GM23248 (cell line): ENCODE measurements at regions not wholly inside any gene's neighbourhood (a gene's known extent, or its start where the extent isn't known, plus 50 kb on each side); places are given as distances from the start of the nearest gene placed in this dataset.

Experiments used
- DNase-seq: peaks from one replicate; pipeline ENCODE4 v3.0.0-alpha.2; 2015
- H2AFZ ChIP-seq: fragments of 200-600 bp; sonication (generic); 2 replicates; pipeline ENCODE4 v1.6.1; 2016; ENCODE audit warnings: antibody characterized with exemption
- H3F3A ChIP-seq: fragments of 200-600 bp; sonication (generic); 2 replicates; pipeline ENCODE4 v1.6.1; 2016; ENCODE audit warnings: mild to moderate bottlenecking, antibody characterized with exemption, mixed run types; ENCODE audit not compliant: insufficient read depth
- H3K27ac ChIP-seq: fragments of 200-600 bp; sonication (generic); 2 replicates; pipeline ENCODE4 v1.5.1; 2016; ENCODE audit warnings: mild to moderate bottlenecking
- H3K27me3 ChIP-seq: fragments of 200-600 bp; sonication (generic); replicated peaks from 2 replicates; pipeline ENCODE4 v1.6.1; 2016; ENCODE audit warnings: mild to moderate bottlenecking; ENCODE audit not compliant: insufficient read depth
- H3K36me3 ChIP-seq: fragments of 200-600 bp; sonication (generic); 2 replicates; pipeline ENCODE4 v1.6.1; 2016; ENCODE audit warnings: low read depth, mild to moderate bottlenecking
- H3K4me1 ChIP-seq: fragments of 200-600 bp; sonication (generic); 2 replicates; pipeline ENCODE4 v1.6.1; 2016; ENCODE audit warnings: mild to moderate bottlenecking; ENCODE audit not compliant: insufficient read depth
- H3K4me2 ChIP-seq: fragments of 200-600 bp; sonication (generic); one replicate; pipeline ENCODE4 v1.6.1; 2016; ENCODE audit warnings: mild to moderate bottlenecking; ENCODE audit not compliant: unreplicated experiment
- H3K4me3 ChIP-seq: fragments of 200-600 bp; sonication (generic); 2 replicates; pipeline ENCODE4 v1.5.1; 2016; ENCODE audit warnings: mild to moderate bottlenecking
- H3K79me2 ChIP-seq: fragments of 200-600 bp; sonication (generic); 2 replicates; pipeline ENCODE4 v1.6.1; 2016; ENCODE audit warnings: mild to moderate bottlenecking; ENCODE audit not compliant: insufficient read depth
- H3K9ac ChIP-seq: fragments of 200-600 bp; sonication (generic); 2 replicates; pipeline ENCODE4 v1.6.1; 2016; ENCODE audit warnings: mild to moderate bottlenecking
- H3K9me2 ChIP-seq: fragments of 200-600 bp; sonication (generic); 2 replicates; pipeline ENCODE4 v1.6.1; 2016; ENCODE audit warnings: mixed run types, mild to moderate bottlenecking, moderate library complexity; ENCODE audit not compliant: insufficient read depth
- H3K9me3 ChIP-seq: fragments of 200-600 bp; sonication (generic); one replicate; pipeline ENCODE4 v1.6.1; 2017; ENCODE audit warnings: low read depth
- H4K20me1 ChIP-seq: fragments of 200-600 bp; sonication (generic); 2 replicates; pipeline ENCODE4 v1.6.0; 2016; ENCODE audit not compliant: insufficient read depth
- EZH2 ChIP-seq: fragments of 200-600 bp; sonication (generic); IDR thresholded peaks from 2 replicates; pipeline ENCODE4 v1.6.1; 2018; ENCODE audit warnings: antibody characterized with exemption, mild to moderate bottlenecking; ENCODE audit not compliant: insufficient read depth, poor library complexity, severe bottlenecking
- EZH2phosphoT487 ChIP-seq: fragments of 200-600 bp; sonication (generic); IDR thresholded peaks from 2 replicates; pipeline ENCODE4 v1.6.1; 2018; ENCODE audit warnings: antibody characterized with exemption, moderate library complexity, mild to moderate bottlenecking, low read depth; ENCODE audit not compliant: insufficient read depth
- WGBS, 2 experiments: methylation state at CpG; one replicate each; pipeline ENCODE4 v1.1.6; 2015 to 2017; ENCODE audit warnings: low lambda C conversion rate in 2 of 2, low coverage in 1 of 2; ENCODE audit errors: missing lambda C conversion rate in 2 of 2; 5-methylcytosine and 5-hydroxymethylcytosine counted together
- in situ Hi-C: fragments of 300-500 bp; cut with MboI; formaldehyde crosslinking; loops from 2 replicates; pipeline ENCODE4 v1.15.0; 2020

DNA sequence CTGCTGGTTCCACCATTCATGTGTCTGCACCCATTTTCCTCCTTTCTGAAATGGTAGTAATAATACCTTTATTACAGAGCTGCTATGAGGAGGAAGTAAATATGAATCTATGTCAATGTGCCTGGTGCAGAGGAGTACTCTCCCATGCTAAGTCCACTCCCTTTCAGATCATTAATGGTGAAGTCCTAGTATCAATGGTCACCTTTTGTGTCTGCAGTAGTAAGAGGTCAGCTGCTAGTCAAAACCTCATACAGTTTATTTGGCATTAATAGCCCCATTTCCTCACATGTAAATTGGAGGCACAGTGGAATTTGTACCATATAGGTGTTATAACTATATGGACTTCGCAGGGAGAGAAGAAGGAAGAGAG lies 581.0 kb downstream of the REEP3 start:
- H3K27ac ChIP-seq: no peak overlapping the region
- WGBS, 2 experiments: 24 to 26% methylated on average over 1 of the region's 1 CpG
- H3K4me3 ChIP-seq: no peak overlapping the region
- no peaks in the 10 kb centered on the region for H3F3A ChIP-seq
- in situ Hi-C loops: no loop called here
- no peaks in the 10 kb centered on the region for H4K20me1 ChIP-seq
- no peaks in the 10 kb centered on the region for H3K9me2 ChIP-seq
- H3K79me2 ChIP-seq: no peaks in the 10 kb centered on the region
- TF ChIP-seq EZH2: no peak
- no peak for TF ChIP-seq EZH2phosphoT487
- H3K4me1 ChIP-seq: no peaks in the 10 kb centered on the region
- no peaks in the 10 kb centered on the region for H3K27me3 ChIP-seq
- no peak overlapping the region for H3K9ac ChIP-seq
- no peaks in the 10 kb centered on the region for H3K9me3 ChIP-seq
- no peaks in the 10 kb centered on the region for H3K36me3 ChIP-seq
- H2AFZ ChIP-seq: no peak overlapping the region
- H3K4me2 ChIP-seq: no peak overlapping the region
- no peak for DNase-seq

- no peaks in the 10 kb centered on the region for H3K9me3 ChIP-seq
- H3K27me3 ChIP-seq: no peaks in the 10 kb centered on the region
- no peak overlapping the region for H3K9ac ChIP-seq
- H3K36me3 ChIP-seq: no peaks in the 10 kb centered on the region
- H3K4me1 ChIP-seq: no peaks in the 10 kb centered on the region
- no peaks in the 10 kb centered on the region for H3K9me2 ChIP-seq
- DNase-seq: no peak
- H3K4me3 ChIP-seq: no peak overlapping the region
- no peak overlapping the region for H2AFZ ChIP-seq
- no peak for TF ChIP-seq EZH2phosphoT487
- no peak for TF ChIP-seq EZH2
- no peaks in the 10 kb centered on the region for H3K79me2 ChIP-seq
- WGBS, 2 experiments: 7 to 22% methylated on average over 2 of the region's 2 CpGs
- no peaks in the 10 kb centered on the region for H4K20me1 ChIP-seq
- no peak overlapping the region for H3K4me2 ChIP-seq
- no peaks in the 10 kb centered on the region for H3F3A ChIP-seq
- in situ Hi-C loops: no loop called here
- no peak overlapping the region for H3K27ac ChIP-seq
These were observed 581.7 kb downstream of the REEP3 start for GRCh38 chr10:64102916-64103315.

GRCh38 chr10:64103750-64104470 lies 582.7 kb downstream of the REEP3 start:
- Histone ChIP-seq H3K27me3 (no peaks in the 10 kb centered on the region), H4K20me1 (no peaks in the 10 kb centered on the region), H3K36me3 (no peaks in the 10 kb centered on the region), H3K4me2 (no peak overlapping the region), H3K4me3 (no peak overlapping the region), H3K9me2 (no peaks in the 10 kb centered on the region), H3K27ac (no peak overlapping the region), H2AFZ (no peak overlapping the region), H3K9ac (no peak overlapping the region), H3F3A (no peaks in the 10 kb centered on the region), H3K4me1 (no peaks in the 10 kb centered on the region), H3K9me3 (no peaks in the 10 kb centered on the region), H3K79me2 (no peaks in the 10 kb centered on the region)
- TF ChIP-seq EZH2: no peak
- no peak for TF ChIP-seq EZH2phosphoT487
- WGBS, 2 experiments: 15 to 17% methylated on average over 6 of the region's 6 CpGs
- DNase-seq: no peak
- in situ Hi-C loops: no loop called here

DNA sequence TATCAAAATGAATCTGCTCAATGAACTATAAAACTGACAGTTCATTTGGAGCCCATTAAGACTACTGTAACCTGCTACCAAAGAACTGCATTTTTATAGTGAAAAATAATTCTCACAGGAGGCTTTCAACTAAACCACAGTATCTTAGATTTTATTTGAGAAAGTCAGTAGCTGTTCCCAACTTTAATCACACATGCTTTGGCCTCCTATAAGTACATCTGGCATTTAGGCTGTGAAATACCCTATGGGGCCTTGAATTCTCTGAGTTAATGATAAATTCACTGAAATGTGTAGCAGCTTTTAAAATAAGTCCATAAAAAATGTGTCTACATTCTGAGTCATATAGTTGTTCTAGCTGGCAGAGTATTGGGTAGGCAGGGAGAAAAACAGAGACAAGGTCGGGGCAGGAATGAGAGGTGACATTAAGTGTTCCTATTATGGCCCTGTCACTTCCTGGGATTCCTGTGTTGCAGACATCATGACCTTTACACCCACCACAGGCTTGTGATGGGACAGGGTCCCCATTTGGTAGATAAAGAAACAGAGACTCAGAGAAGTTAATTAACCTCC lies 588.8 kb downstream of the REEP3 start:
- Histone ChIP-seq H3K4me3 (no peak overlapping the region), H3K9me2 (no peaks in the 10 kb centered on the region)
- TF ChIP-seq EZH2phosphoT487: no peak
- TF ChIP-seq EZH2: no peak

More for the DNA sequence above, 588.8 kb downstream of the REEP3 start:
- Histone ChIP-seq H2AFZ (no peak overlapping the region), H3K27ac (no peak overlapping the region), H3K36me3 (no peaks in the 10 kb centered on the region), H3K4me1 (no peaks in the 10 kb centered on the region), H3F3A (no peaks in the 10 kb centered on the region), H3K9me3 (no peaks in the 10 kb centered on the region), H3K27me3 (no peaks in the 10 kb centered on the region), H3K4me2 (no peak overlapping the region), H4K20me1 (no peaks in the 10 kb centered on the region), H3K79me2 (no peaks in the 10 kb centered on the region), H3K9ac (no peak overlapping the region)
- no peak for DNase-seq
- WGBS, 2 experiments: 0 to 17% methylated on average over 1 of the region's 1 CpG
- in situ Hi-C loops: no loop called here
